IMR-90 (cell line): ENCODE measurements at regions not wholly inside any gene's neighbourhood (a gene's known extent, or its start where the extent isn't known, plus 50 kb on each side); places are given as distances from the start of the nearest gene placed in this dataset.

Experiments used
- ATAC-seq: fragments of 200-7000 bp; cut with Tn5 transposase; 2 replicates; pipeline ENCODE4 v1.9.1; 2020; ENCODE audit warnings: low read depth, mild to moderate bottlenecking, moderate library complexity
- BruUV-seq: library from RNA; stranded (reverse); fragments of 400-500 nt; replicated peaks from 2 replicates; lab custom pipeline; 2021; lab: Mats Ljungman, UMichigan
- CTCF ChIA-PET: fragments of 300-600 bp; formaldehyde crosslinking; extraction: SDS; loops from one replicate; lab custom pipeline; 2021; ENCODE audit warnings: antibody characterized with exemption; lab: Yijun Ruan, JAX
- POLR2A ChIA-PET: fragments of 300-600 bp; sonication (Branson Sonifier 250); formaldehyde crosslinking; loops from one replicate; lab custom pipeline; 2022; ENCODE audit warnings: antibody characterized with exemption; ENCODE audit not compliant: unreplicated experiment; lab: Charles Lee
- DNase-seq: peaks from one replicate; pipeline ENCODE4 v3.0.0; 2013
- H2AFZ ChIP-seq: replicated peaks from 2 replicates; pipeline ENCODE3; 2013; ENCODE audit warnings: low read length, mild to moderate bottlenecking; ENCODE audit not compliant: poor library complexity
- H2AK5ac ChIP-seq: 2 replicates; pipeline ENCODE4 v1.6.1; 2013; ENCODE audit warnings: low read depth, low read length, inconsistent platforms
- H2AK9ac ChIP-seq: replicated peaks from 2 replicates; pipeline ENCODE3; 2013; ENCODE audit warnings: mild to moderate bottlenecking, low read depth, low read length, moderate library complexity; ENCODE audit not compliant: poor library complexity
- H2BK120ac ChIP-seq: 2 replicates; pipeline ENCODE4 v1.6.1; 2013; ENCODE audit warnings: low read depth, low read length, inconsistent platforms
- H2BK15ac ChIP-seq: 3 replicates; pipeline ENCODE4 v1.6.1; 2013; ENCODE audit warnings: low read depth, low read length, inconsistent platforms
- H2BK20ac ChIP-seq: 2 replicates; pipeline ENCODE4 v1.6.1; 2013; ENCODE audit warnings: low read depth, mild to moderate bottlenecking, inconsistent platforms, low read length, moderate library complexity
- H2BK5ac ChIP-seq: 2 replicates; pipeline ENCODE4 v1.6.1; 2013; ENCODE audit warnings: mild to moderate bottlenecking, low read depth, low read length, inconsistent platforms; ENCODE audit not compliant: poor library complexity, severe bottlenecking
- H3K14ac ChIP-seq: replicated peaks from 2 replicates; pipeline ENCODE4 v1.6.1; 2013; ENCODE audit warnings: low read depth, low read length, inconsistent platforms
- H3K18ac ChIP-seq: 2 replicates; pipeline ENCODE4 v1.6.1; 2013; ENCODE audit warnings: low read depth, low read length, control low read depth
- H3K23ac ChIP-seq: 2 replicates; pipeline ENCODE4 v1.6.1; 2013; ENCODE audit warnings: low read depth, low read length, inconsistent platforms
- H3K27ac ChIP-seq: 2 replicates; pipeline ENCODE4 v1.5.1; 2013; ENCODE audit warnings: mild to moderate bottlenecking, control low read depth, low read length; ENCODE audit not compliant: insufficient read depth
- H3K27me3 ChIP-seq: 2 replicates; pipeline ENCODE4 v1.6.1; 2013; ENCODE audit warnings: low read length; ENCODE audit not compliant: control insufficient read depth, insufficient read depth
- H3K36me3 ChIP-seq: 2 replicates; pipeline ENCODE4 v1.6.1; 2013; ENCODE audit warnings: low read length, mixed read lengths; ENCODE audit not compliant: control insufficient read depth, insufficient read depth
- H3K4ac ChIP-seq: 2 replicates; pipeline ENCODE4 v1.6.1; 2013; ENCODE audit warnings: low read depth, low read length, inconsistent platforms
- H3K4me1 ChIP-seq: 2 replicates; pipeline ENCODE4 v1.6.1; 2013; ENCODE audit warnings: low read length, mixed read lengths; ENCODE audit not compliant: control insufficient read depth, insufficient read depth
- H3K4me2 ChIP-seq: 2 replicates; pipeline ENCODE4 v1.6.1; 2013; ENCODE audit warnings: low read depth, mild to moderate bottlenecking, control low read depth, low read length, moderate library complexity
- H3K4me3 ChIP-seq: 2 replicates; pipeline ENCODE4 v1.5.1; 2013; ENCODE audit warnings: low read depth, mild to moderate bottlenecking, control low read depth, low read length, moderate library complexity; ENCODE audit not compliant: insufficient read depth
- H3K56ac ChIP-seq: 2 replicates; pipeline ENCODE4 v1.6.1; 2013; ENCODE audit warnings: low read length, inconsistent platforms; ENCODE audit not compliant: insufficient read depth; ENCODE audit errors: extremely low read depth
- H3K79me1 ChIP-seq, 2 experiments: 2 replicates each; pipeline ENCODE4 v1.6.1; 2013; ENCODE audit warnings: low read length in 2 of 2, inconsistent platforms in 1 of 2, low read depth in 1 of 2
- H3K9ac ChIP-seq: 2 replicates; pipeline ENCODE4 v1.6.1; 2013; ENCODE audit warnings: low read depth, low read length, control low read depth
- H3K9me1 ChIP-seq: 2 replicates; pipeline ENCODE4 v1.6.1; 2013; ENCODE audit warnings: low read length, inconsistent platforms; ENCODE audit not compliant: insufficient read depth
- H3K9me3 ChIP-seq: 2 replicates; pipeline ENCODE4 v1.6.1; 2013; ENCODE audit warnings: low read length; ENCODE audit not compliant: control insufficient read depth, insufficient read depth
- H4K20me1 ChIP-seq: 2 replicates; pipeline ENCODE4 v1.6.1; 2013; ENCODE audit warnings: low read length, inconsistent platforms; ENCODE audit not compliant: insufficient read depth
- H4K5ac ChIP-seq: 2 replicates; pipeline ENCODE4 v1.6.1; 2013; ENCODE audit warnings: mild to moderate bottlenecking, low read depth, low read length, control low read depth
- H4K8ac ChIP-seq, 2 experiments: 2 replicates each; pipeline ENCODE4 v1.6.1; 2013; ENCODE audit warnings: low read depth in 2 of 2, low read length in 2 of 2, control low read depth in 1 of 2, inconsistent platforms in 1 of 2
- H4K91ac ChIP-seq: 2 replicates; pipeline ENCODE4 v1.6.1; 2013; ENCODE audit warnings: low read depth, low read length, inconsistent platforms; ENCODE audit not compliant: insufficient read depth
- MAFK ChIP-seq: IDR thresholded peaks from 2 replicates; pipeline ENCODE4 v1.6.1; 2012; ENCODE audit warnings: low read depth, low read length, improper control_type of control experiment
- MAZ ChIP-seq: IDR thresholded peaks from 2 replicates; pipeline ENCODE4 v1.6.1; 2012; ENCODE audit warnings: low read depth, mild to moderate bottlenecking, low read length, improper control_type of control experiment, moderate library complexity, borderline replicate concordance
- MXI1 ChIP-seq: IDR thresholded peaks from 2 replicates; pipeline ENCODE4 v1.6.1; 2012; ENCODE audit warnings: low read depth, mild to moderate bottlenecking, low read length, moderate library complexity, borderline replicate concordance
- POLR2A ChIP-seq: IDR thresholded peaks from 2 replicates; pipeline ENCODE4 v1.6.1; 2012; ENCODE audit warnings: mild to moderate bottlenecking, low read depth, low read length
- RAD21 ChIP-seq: IDR thresholded peaks from 2 replicates; pipeline ENCODE4 v1.6.1; 2012; ENCODE audit warnings: low read length, improper control_type of control experiment
- RCOR1 ChIP-seq: IDR thresholded peaks from 2 replicates; pipeline ENCODE4 v1.6.1; 2012; ENCODE audit warnings: mild to moderate bottlenecking, low read length, improper control_type of control experiment; ENCODE audit not compliant: insufficient replicate concordance
- RFX5 ChIP-seq: IDR thresholded peaks from 2 replicates; pipeline ENCODE4 v1.8.0; 2012; ENCODE audit warnings: low read depth, mild to moderate bottlenecking, low read length, moderate library complexity
- SMC3 ChIP-seq: fragments of 150-350 bp; IDR thresholded peaks from 2 replicates; pipeline ENCODE4 v1.6.1; 2016; ENCODE audit warnings: low read depth, mild to moderate bottlenecking, antibody characterized with exemption, low read length, moderate library complexity
- WGBS, 2 experiments: methylation state at CpG; one replicate each; pipeline versions ENCODE4 v1.1.5 to v1.1.7; 2013; ENCODE audit warnings: missing lambda C conversion rate in 2 of 2; ENCODE audit not compliant: insufficient read length in 1 of 2; ENCODE audit errors: extremely low coverage in 2 of 2; 5-methylcytosine and 5-hydroxymethylcytosine counted together
- dilution Hi-C: fragments of 300-500 bp; cut with HindIII; formaldehyde crosslinking; loops from one replicate; pipeline ENCODE4 v1.14.3; 2018; ENCODE audit warnings: low sequenced_read_pairs; ENCODE audit not compliant: unreplicated experiment
- in situ Hi-C: fragments of 300-500 bp; cut with MboI; formaldehyde crosslinking; loops from 3 replicates; pipeline ENCODE4 v1.14.3; 2019; ENCODE audit warnings: low sequenced_read_pairs, inconsistent platforms, mixed read lengths
- intact Hi-C: fragments of 100-400 bp; cut with micrococcal nuclease; formaldehyde crosslinking; loops from 2 replicates; pipeline ENCODE4 v1.10.0; 2022
- TF ChIP-seq, protein P1 (sequence below): fragments of 150-350 bp; IDR thresholded peaks from 2 replicates; pipeline ENCODE4 v1.6.1; 2017; ENCODE audit warnings: mild to moderate bottlenecking, antibody characterized with exemption, low read length, low read depth

DNA sequence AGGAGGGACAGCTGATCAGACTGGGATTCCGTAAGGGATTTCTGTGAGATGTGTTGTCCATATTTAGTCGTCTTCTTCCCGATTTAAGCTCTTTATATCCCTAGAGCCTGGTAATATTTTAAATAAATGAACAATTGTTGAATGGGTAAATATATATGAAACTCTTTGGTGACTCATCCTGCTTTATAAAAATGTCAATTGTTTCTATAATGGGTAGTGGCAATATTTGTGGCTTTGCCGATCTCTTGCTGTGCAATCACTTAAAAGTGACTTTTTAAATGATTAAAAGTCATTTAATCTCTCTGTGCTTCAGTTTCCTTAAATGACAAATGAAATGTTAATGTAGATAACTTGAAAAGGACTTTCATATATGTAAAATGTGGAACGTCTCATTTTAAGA lies 339.2 kb downstream of the RNF144A start:
- Histone ChIP-seq H3K4me1 (no peaks in the 10 kb centered on the region), H3K27me3 (no peaks in the 10 kb centered on the region), H2BK20ac (no peak overlapping the region), H3K14ac (no peak overlapping the region), H4K20me1 (no peaks in the 10 kb centered on the region), H3K9ac (no peak overlapping the region), H2AK5ac (no peak overlapping the region), H4K8ac (no peak overlapping the region), H3K4ac (no peak overlapping the region), H2AFZ (no peak overlapping the region), H2BK15ac (no peak overlapping the region), H4K91ac (no peak overlapping the region), H3K4me2 (no peak overlapping the region), H3K27ac (no peak overlapping the region), H3K56ac (no peak overlapping the region), H2BK120ac (no peak overlapping the region), H3K23ac (no peak overlapping the region), H2AK9ac (no peak overlapping the region), H3K9me3 (peaks cover 7% of the 10 kb centered on the region), H2BK5ac (no peak overlapping the region), H3K79me1 (no peaks in the 10 kb centered on the region), H3K18ac (no peak overlapping the region), H4K5ac (no peak overlapping the region), H3K9me1 (no peaks in the 10 kb centered on the region), H3K4me3 (no peak overlapping the region), H3K36me3 (no peaks in the 10 kb centered on the region)
- DNase-seq: no peak
- ChIA-PET CTCF (no interaction called here), POLR2A (no interaction called here)
- intact Hi-C loops: no loop called here
- no peak for TF ChIP-seq MAFK
- TF ChIP-seq MXI1: no peak
- TF ChIP-seq RAD21: no peak
- TF ChIP-seq RCOR1: no peak
- TF ChIP-seq SMC3: no peak
- TF ChIP-seq, protein P1, sequence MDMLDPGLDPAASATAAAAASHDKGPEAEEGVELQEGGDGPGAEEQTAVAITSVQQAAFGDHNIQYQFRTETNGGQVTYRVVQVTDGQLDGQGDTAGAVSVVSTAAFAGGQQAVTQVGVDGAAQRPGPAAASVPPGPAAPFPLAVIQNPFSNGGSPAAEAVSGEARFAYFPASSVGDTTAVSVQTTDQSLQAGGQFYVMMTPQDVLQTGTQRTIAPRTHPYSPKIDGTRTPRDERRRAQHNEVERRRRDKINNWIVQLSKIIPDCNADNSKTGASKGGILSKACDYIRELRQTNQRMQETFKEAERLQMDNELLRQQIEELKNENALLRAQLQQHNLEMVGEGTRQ: no peak
- TF ChIP-seq RFX5: no peak
- TF ChIP-seq MAZ: no peak
- no peak for TF ChIP-seq POLR2A
- dilution Hi-C loops: no loop called here
- no TSS peak for BruUV-seq
- in situ Hi-C loops: no loop called here
- ATAC-seq: no peak
- WGBS, 2 experiments: no CpG with 5 or more reads among the region's 5 CpGs
